Skeletal muscle tissue (tissue), 3 donors: ENCODE measurements at regions not wholly inside any gene's neighbourhood (a gene's known extent, or its start where the extent isn't known, plus 50 kb on each side); places are given as distances from the start of the nearest gene placed in this dataset.

Experiments
- H3K27ac ChIP-seq: one replicate; pipeline ENCODE4 v1.7.0; 2013; ENCODE audit warnings: mild to moderate bottlenecking, low read depth, low read length, inconsistent platforms
- H3K27me3 ChIP-seq, 3 donors: one replicate each; pipeline ENCODE4 v1.7.0; 2013; ENCODE audit warnings: low read length in 3 of 3; ENCODE audit not compliant: control insufficient read depth in 3 of 3, insufficient read depth in 3 of 3
- H3K36me3 ChIP-seq, 3 donors: one replicate each; pipeline ENCODE4 v1.7.0; 2013; ENCODE audit warnings: low read length in 3 of 3; ENCODE audit not compliant: control insufficient read depth in 3 of 3, insufficient read depth in 3 of 3
- H3K4me1 ChIP-seq, 3 donors: one replicate each; pipeline ENCODE4 v1.7.0; 2013; ENCODE audit warnings: low read length in 3 of 3, mild to moderate bottlenecking in 3 of 3; ENCODE audit not compliant: control insufficient read depth in 3 of 3, insufficient read depth in 3 of 3
- H3K4me3 ChIP-seq, 3 donors: one replicate each; pipeline ENCODE4 v1.7.0; 2013; ENCODE audit warnings: low read length in 3 of 3
- H3K9ac ChIP-seq, 3 donors: one replicate each; pipeline ENCODE4 v1.7.0; 2013; ENCODE audit warnings: low read length in 3 of 3, mild to moderate bottlenecking in 3 of 3, moderate library complexity in 2 of 3, low read depth in 1 of 3
- H3K9me3 ChIP-seq, 3 donors: one replicate each; pipeline ENCODE4 v1.7.0; 2013; ENCODE audit warnings: low read length in 3 of 3; ENCODE audit not compliant: control insufficient read depth in 3 of 3
- donor health status: Osteomylitis.

DNA sequence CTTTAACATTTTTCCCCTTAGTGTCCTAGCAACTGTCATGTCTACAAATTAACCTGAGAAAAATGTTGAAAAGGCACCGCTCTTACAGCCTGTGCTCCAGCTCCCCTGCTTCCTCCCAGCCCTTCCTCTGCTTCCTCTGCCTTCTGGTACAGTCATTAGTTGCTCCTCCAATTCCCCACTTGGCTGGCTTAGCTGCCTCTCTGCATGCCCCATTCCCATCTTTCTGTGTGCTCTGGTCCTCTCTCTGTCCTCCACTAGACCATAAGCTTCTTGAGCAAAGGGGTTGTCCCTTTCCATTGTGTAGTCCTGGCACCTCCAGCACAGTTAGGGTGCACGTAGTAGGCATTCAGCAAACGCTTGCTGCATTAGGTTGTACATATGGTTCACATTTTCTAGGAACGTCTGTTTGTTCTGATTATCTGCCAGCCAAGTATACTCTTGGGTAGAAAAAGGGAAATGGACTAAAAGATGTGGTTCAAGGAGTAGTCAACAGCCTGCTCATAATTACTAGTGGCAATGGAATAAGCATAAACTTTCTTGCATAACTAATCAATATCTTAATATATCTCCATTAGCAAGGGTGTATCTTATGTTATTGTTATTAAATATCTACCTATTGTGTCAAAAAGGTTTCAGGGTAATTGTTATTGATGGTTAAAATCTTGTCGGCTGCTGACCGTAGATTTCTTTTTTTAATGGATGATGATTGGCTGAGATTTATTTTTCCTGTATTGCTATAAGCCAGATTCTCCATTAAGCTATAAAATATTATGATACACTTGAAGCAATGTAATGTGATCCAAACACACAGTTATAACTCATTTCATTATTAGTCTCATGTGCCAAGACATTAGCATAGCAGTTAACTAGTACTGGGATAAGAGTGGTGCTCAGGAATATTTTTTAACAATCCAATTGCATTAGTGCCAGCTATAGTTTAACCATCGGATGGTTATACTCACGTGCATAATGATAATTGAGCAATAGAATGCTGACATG, 340.1 kb downstream of the SLC4A3 start:
- Histone ChIP-seq H3K9me3 (no peaks in the 10 kb centered on the region), H3K27me3 (no peaks in the 10 kb centered on the region), H3K4me1 (no peaks in the 10 kb centered on the region), H3K36me3 (no peaks in the 10 kb centered on the region), H3K9ac (no peak overlapping the region), H3K27ac (no peak overlapping the region), H3K4me3 (no peak overlapping the region)

GRCh38 chr2:219968685-219969345, 341.4 kb downstream of the SLC4A3 start:
- Histone ChIP-seq H3K27ac (no peak overlapping the region), H3K4me3 (no peak overlapping the region), H3K27me3 (no peaks in the 10 kb centered on the region), H3K4me1 (no peaks in the 10 kb centered on the region), H3K9me3 (no peaks in the 10 kb centered on the region), H3K9ac (no peak overlapping the region), H3K36me3 (no peaks in the 10 kb centered on the region)

GRCh38 chr2:219969508-219969907, 342.1 kb downstream of the SLC4A3 start:
- Histone ChIP-seq H3K4me3 (no peak overlapping the region), H3K9me3 (no peaks in the 10 kb centered on the region), H3K27ac (no peak overlapping the region), H3K4me1 (no peaks in the 10 kb centered on the region), H3K9ac (no peak overlapping the region), H3K27me3 (no peaks in the 10 kb centered on the region), H3K36me3 (no peaks in the 10 kb centered on the region)

GRCh38 chr2:219973136-219973535, 345.7 kb downstream of the SLC4A3 start:
- Histone ChIP-seq H3K9me3 (no peaks in the 10 kb centered on the region), H3K27ac (no peak overlapping the region)

DNA sequence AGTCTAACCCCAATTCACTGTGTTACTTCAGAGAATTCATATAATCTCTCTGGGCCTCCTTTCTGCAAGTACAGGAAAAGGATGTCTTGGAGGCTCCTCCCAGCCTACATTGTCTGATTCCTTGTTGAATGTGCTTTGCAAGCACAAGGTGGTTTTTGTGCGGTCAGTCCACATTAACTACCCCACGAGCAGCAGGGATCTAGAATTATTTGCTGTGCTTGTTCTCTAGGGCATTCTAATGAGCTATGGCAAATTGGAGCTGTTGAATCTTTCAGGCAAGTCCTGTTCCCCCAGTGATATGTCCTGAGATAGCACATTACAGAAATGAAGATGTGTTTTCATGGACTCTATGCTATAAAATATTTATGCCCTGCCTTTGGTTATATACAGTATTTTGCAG, 349.4 kb downstream of the SLC4A3 start:
- no peaks in the 10 kb centered on the region for H3K4me1 ChIP-seq
- H3K27ac ChIP-seq = no peak overlapping the region
- no peak overlapping the region for H3K4me3 ChIP-seq
- H3K9me3 ChIP-seq = no peaks in the 10 kb centered on the region
- H3K9ac ChIP-seq = no peak overlapping the region
- H3K36me3 ChIP-seq = no peaks in the 10 kb centered on the region
- H3K27me3 ChIP-seq = no peaks in the 10 kb centered on the region

More at GRCh38 chr2:219973136-219973535, 345.7 kb downstream of the SLC4A3 start:
- Histone ChIP-seq H3K4me1 (no peaks in the 10 kb centered on the region), H3K9ac (no peak overlapping the region), H3K36me3 (no peaks in the 10 kb centered on the region), H3K4me3 (no peak overlapping the region), H3K27me3 (no peaks in the 10 kb centered on the region)

GRCh38 chr2:219980638-219981037, 353.2 kb downstream of the SLC4A3 start:
- Histone ChIP-seq H3K4me1 (no peaks in the 10 kb centered on the region), H3K4me3 (no peak overlapping the region), H3K36me3 (no peaks in the 10 kb centered on the region), H3K27me3 (no peaks in the 10 kb centered on the region), H3K27ac (no peak overlapping the region), H3K9me3 (peaks cover 0 to 5% (median 0%) of the 10 kb centered on the region in 3 donors), H3K9ac (no peak overlapping the region)

- Histone ChIP-seq H3K36me3 (no peaks in the 10 kb centered on the region), H3K9ac (no peak overlapping the region), H3K4me1 (no peaks in the 10 kb centered on the region), H3K27me3 (no peaks in the 10 kb centered on the region), H3K9me3 (peaks cover 0 to 5% (median 0%) of the 10 kb centered on the region in 3 donors), H3K27ac (no peak overlapping the region), H3K4me3 (no peak overlapping the region)
These were observed 356.4 kb downstream of the SLC4A3 start for GRCh38 chr2:219983836-219984235.

DNA sequence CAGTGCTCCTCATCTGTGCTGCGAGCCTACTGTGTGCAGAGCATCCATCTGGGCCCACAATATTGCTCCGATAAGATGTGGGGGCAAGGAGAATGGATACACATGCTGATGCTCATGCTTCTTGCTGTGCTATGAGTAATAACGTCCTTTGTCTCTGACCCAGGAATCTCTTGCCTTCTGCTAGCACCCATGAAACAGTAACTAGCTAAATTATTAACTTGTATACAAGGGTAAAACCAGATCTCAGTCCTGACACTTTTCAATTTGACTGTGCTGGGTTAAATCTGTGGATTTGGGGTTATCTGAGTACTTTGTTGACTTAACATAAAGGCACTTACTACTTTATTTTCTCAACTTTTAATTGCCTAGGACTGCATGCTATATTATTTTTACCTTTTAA, 357.6 kb downstream of the SLC4A3 start:
- H3K27ac ChIP-seq = no peak overlapping the region

GRCh38 chr2:219987830-219988229, 360.4 kb downstream of the SLC4A3 start:
- Histone ChIP-seq H3K4me1 (no peaks in the 10 kb centered on the region), H3K9ac (no peak overlapping the region), H3K36me3 (no peaks in the 10 kb centered on the region), H3K27ac (no peak overlapping the region), H3K27me3 (no peaks in the 10 kb centered on the region), H3K9me3 (peaks cover 0 to 5% (median 0%) of the 10 kb centered on the region in 3 donors), H3K4me3 (no peak overlapping the region)

More for the DNA sequence above, 357.6 kb downstream of the SLC4A3 start:
- Histone ChIP-seq H3K9me3 (peaks cover 0 to 5% (median 0%) of the 10 kb centered on the region in 3 donors), H3K9ac (no peak overlapping the region), H3K4me3 (no peak overlapping the region), H3K4me1 (no peaks in the 10 kb centered on the region), H3K36me3 (no peaks in the 10 kb centered on the region), H3K27me3 (no peaks in the 10 kb centered on the region)

GRCh38 chr2:219989744-219990143, 362.3 kb downstream of the SLC4A3 start:
- H3K4me1 ChIP-seq = no peaks in the 10 kb centered on the region
- H3K9ac ChIP-seq = no peak overlapping the region
- no peaks in the 10 kb centered on the region for H3K36me3 ChIP-seq
- no peak overlapping the region for H3K4me3 ChIP-seq
- no peak overlapping the region for H3K27ac ChIP-seq
- peaks cover 0 to 2% (median 0%) of the 10 kb centered on the region in 3 donors for H3K9me3 ChIP-seq
- no peaks in the 10 kb centered on the region for H3K27me3 ChIP-seq
